GM23338 (cell line): ENCODE measurements at regions not wholly inside any gene's neighbourhood (a gene's known extent, or its start where the extent isn't known, plus 50 kb on each side); places are given as distances from the start of the nearest gene placed in this dataset.

ENCODE experiments used
- ATAC-seq: fragments of 200-7000 bp; cut with Tn5 transposase; 3 replicates; pipeline ENCODE4 v1.9.1; 2020
- DNase-seq: peaks from one replicate; pipeline ENCODE4 v3.0.0-alpha.2; 2015; ENCODE audit warnings: low spot score
- H2AFZ ChIP-seq: fragments of 200-600 bp; sonication (generic); 2 replicates; pipeline ENCODE4 v1.8.0; 2016; ENCODE audit warnings: antibody characterized with exemption, mild to moderate bottlenecking, moderate library complexity
- H3F3A ChIP-seq: fragments of 200-600 bp; sonication (generic); replicated peaks from 2 replicates; pipeline ENCODE4 v1.8.0; 2017; ENCODE audit warnings: antibody characterized with exemption, mixed run types, low read depth
- H3K27ac ChIP-seq: fragments of 200-600 bp; sonication (generic); 2 replicates; pipeline ENCODE4 v1.6.1; 2016; ENCODE audit warnings: low read depth
- H3K27me3 ChIP-seq: fragments of 200-600 bp; sonication (generic); 2 replicates; pipeline ENCODE4 v1.8.0; 2016; ENCODE audit warnings: mild to moderate bottlenecking, mixed run types, moderate library complexity; ENCODE audit not compliant: insufficient read depth
- H3K36me3 ChIP-seq: fragments of 200-600 bp; sonication (generic); 2 replicates; pipeline ENCODE4 v1.8.0; 2016; ENCODE audit warnings: mild to moderate bottlenecking; ENCODE audit not compliant: insufficient read depth
- H3K4me1 ChIP-seq: fragments of 200-600 bp; sonication (generic); 2 replicates; pipeline ENCODE4 v1.8.0; 2016; ENCODE audit warnings: mild to moderate bottlenecking, moderate library complexity; ENCODE audit not compliant: insufficient read depth
- H3K4me2 ChIP-seq: fragments of 200-600 bp; sonication (generic); 2 replicates; pipeline ENCODE4 v1.7.1; 2017; ENCODE audit warnings: mixed run types
- H3K4me3 ChIP-seq: fragments of 200-600 bp; sonication (generic); 2 replicates; pipeline ENCODE4 v1.6.1; 2016; ENCODE audit warnings: mixed run types
- H3K79me2 ChIP-seq: fragments of 200-600 bp; sonication (generic); replicated peaks from 2 replicates; pipeline ENCODE4 v1.8.0; 2017; ENCODE audit warnings: mild to moderate bottlenecking; ENCODE audit not compliant: insufficient read depth
- H3K9me2 ChIP-seq: fragments of 200-600 bp; sonication (generic); 2 replicates; pipeline ENCODE4 v1.8.0; 2017; ENCODE audit not compliant: insufficient read depth
- H4K20me1 ChIP-seq: fragments of 200-600 bp; sonication (generic); replicated peaks from 2 replicates; pipeline ENCODE4 v1.8.0; 2017; ENCODE audit warnings: mild to moderate bottlenecking; ENCODE audit not compliant: insufficient read depth
- H3K27ac Mint-ChIP-seq: 2 replicates; pipeline ENCODE4 v1.8.0; 2020; ENCODE audit warnings: inconsistent platforms, mild to moderate bottlenecking, moderate library complexity, mixed read lengths
- H3K27me3 Mint-ChIP-seq: 3 replicates; pipeline ENCODE4 v1.8.0; 2022; ENCODE audit warnings: low read depth, mild to moderate bottlenecking, moderate library complexity, mixed read lengths, inconsistent platforms; ENCODE audit not compliant: insufficient read depth, poor library complexity
- H3K36me3 Mint-ChIP-seq: 3 replicates; pipeline ENCODE4 v1.8.0; 2021; ENCODE audit warnings: low read depth, mild to moderate bottlenecking, inconsistent platforms, moderate library complexity, mixed read lengths
- H3K4me1 Mint-ChIP-seq: 3 replicates; pipeline ENCODE4 v1.8.0; 2020; ENCODE audit warnings: mild to moderate bottlenecking, inconsistent platforms, mixed read lengths
- H3K4me3 Mint-ChIP-seq: 3 replicates; pipeline ENCODE4 v1.8.0; 2021; ENCODE audit warnings: moderate library complexity, mild to moderate bottlenecking, inconsistent platforms, mixed read lengths
- H3K9me3 Mint-ChIP-seq: 3 replicates; pipeline ENCODE4 v1.8.0; 2020; ENCODE audit warnings: moderate library complexity, mild to moderate bottlenecking, inconsistent platforms, mixed read lengths
- CREB1 ChIP-seq: fragments of 250-450 bp; sonication (Bioruptor Pico); IDR thresholded peaks from 2 replicates; pipeline ENCODE4 v1.5.0; 2020; ENCODE audit warnings: low read depth, mild to moderate bottlenecking, moderate library complexity
- CTCF ChIP-seq, 2 experiments: fragments of 200-600 bp in 1 of 2; sonication (generic) in 1 of 2; conservative IDR thresholded peaks; 2 replicates each; pipeline versions ENCODE4 v1.5.1 to v1.6.1; 2016 to 2017; ENCODE audit warnings: antibody characterized with exemption in 2 of 2, low read depth in 2 of 2, mild to moderate bottlenecking in 2 of 2, moderate library complexity in 1 of 2
- ETS1 ChIP-seq: IDR thresholded peaks from 2 replicates; pipeline ENCODE4 v1.6.1; 2016; ENCODE audit warnings: antibody characterized with exemption
- EZH2phosphoT487 ChIP-seq: fragments of 200-600 bp; sonication (generic); IDR thresholded peaks from one replicate; pipeline ENCODE4 v1.8.1; 2018; ENCODE audit warnings: antibody characterized with exemption; ENCODE audit not compliant: unreplicated experiment
- NANOG ChIP-seq: IDR thresholded peaks from 2 replicates; pipeline ENCODE4 v1.6.1; 2016; ENCODE audit warnings: antibody characterized with exemption, borderline replicate concordance
- REST ChIP-seq: IDR thresholded peaks from one replicate; pipeline ENCODE4 v1.6.1; 2018; ENCODE audit warnings: antibody characterized with exemption; ENCODE audit not compliant: unreplicated experiment
- ZNF331 ChIP-seq: fragments of 250-450 bp; sonication (Bioruptor Pico); IDR thresholded peaks from 2 replicates; pipeline ENCODE4 v1.5.0; 2020; ENCODE audit warnings: low read depth, mild to moderate bottlenecking, moderate library complexity
- ZNF462 ChIP-seq: fragments of 250-450 bp; sonication (Bioruptor Pico); IDR thresholded peaks from 2 replicates; pipeline ENCODE4 v1.5.0; 2020; ENCODE audit warnings: mild to moderate bottlenecking, moderate library complexity

- no peak for TF ChIP-seq ZNF462 (CRISPR knock-in tag)
- TF ChIP-seq CREB1: no peak
- no peak for TF ChIP-seq EZH2phosphoT487
These were observed 85.4 kb upstream of the FSTL4 start (continued) for GRCh38 chr5:133697536-133698258.

- no peak overlapping the region for H3K4me3 Mint-ChIP-seq
- no peaks in the 10 kb centered on the region for H3K4me1 Mint-ChIP-seq
- H3K4me2 ChIP-seq: no peak overlapping the region
- no peak overlapping the region for H3K27ac ChIP-seq
- peaks cover 5% of the 10 kb centered on the region for H3K27me3 Mint-ChIP-seq
- no peaks in the 10 kb centered on the region for H3K9me3 Mint-ChIP-seq
- no peak overlapping the region for H2AFZ ChIP-seq
- H3K36me3 Mint-ChIP-seq: no peaks in the 10 kb centered on the region
- no peaks in the 10 kb centered on the region for H3K4me1 ChIP-seq
- DNase-seq (no peak), ATAC-seq (no peak)
- H3F3A ChIP-seq: no peaks in the 10 kb centered on the region
- H3K4me3 ChIP-seq: no peak overlapping the region
- H3K36me3 ChIP-seq: no peaks in the 10 kb centered on the region
- no peaks in the 10 kb centered on the region for H3K27me3 ChIP-seq
- 0 out of 2 replicates have a peak, but pooled peaks cover 6% of the 10 kb centered on the region for H3K9me2 ChIP-seq
- H3K27ac Mint-ChIP-seq: no peak overlapping the region; the same call in 1 of the 2 replicates
- H3K79me2 ChIP-seq: no peaks in the 10 kb centered on the region
- no peaks in the 10 kb centered on the region for H4K20me1 ChIP-seq
- TF ChIP-seq NANOG (no peak), ZNF331 (CRISPR knock-in tag) (no peak), EZH2phosphoT487 (no peak), REST (no peak), ETS1 (no peak), CTCF (conservative IDR thresholded peaks at IDR 0.05; ENCODE audit: low read depth in 2 of 2) (no peak)
These were observed 84.6 kb upstream of the FSTL4 start for GRCh38 chr5:133696782-133697507.
